Astrocyte of the hippocampus (primary cell): ENCODE measurements at regions not wholly inside any gene's neighbourhood (a gene's known extent, or its start where the extent isn't known, plus 50 kb on each side); places are given as distances from the start of the nearest gene placed in this dataset.

Experiments used
- DNase-seq: peaks from one replicate; pipeline ENCODE4 v3.0.0; 2011; ENCODE audit warnings: low read depth, low spot score

- no peak for DNase-seq
These were observed 214.0 kb upstream of the CIBAR2 start for GRCh38 chr16:85326113-85326793.

GRCh38 chr16:85326794-85327181, 214.5 kb upstream of the CIBAR2 start:
- no peak for DNase-seq

- peak; percentile 80 for DNase-seq
These were observed 215.7 kb upstream of the CIBAR2 start for GRCh38 chr16:85327731-85328675.

- no peak for DNase-seq
These were observed 216.4 kb upstream of the CIBAR2 start for GRCh38 chr16:85328676-85329058.

GRCh38 chr16:85329059-85329812, 217.0 kb upstream of the CIBAR2 start:
- DNase-seq: peak; percentile 73

GRCh38 chr16:85330006-85330693, 217.9 kb upstream of the CIBAR2 start:
- no peak for DNase-seq

GRCh38 chr16:85330694-85331188, 218.5 kb upstream of the CIBAR2 start:
- peak; percentile 81 for DNase-seq

- no peak for DNase-seq
These were observed 219.4 kb upstream of the CIBAR2 start for GRCh38 chr16:85331688-85332087.

GRCh38 chr16:85332175-85332574, 219.9 kb upstream of the CIBAR2 start:
- no peak for DNase-seq

- no peak for DNase-seq
These were observed 221.1 kb upstream of the CIBAR2 start for GRCh38 chr16:85333337-85333736.

- no peak for DNase-seq
These were observed 221.7 kb upstream of the CIBAR2 start for GRCh38 chr16:85333744-85334640.

- DNase-seq: peak; percentile 74
These were observed 222.7 kb upstream of the CIBAR2 start for GRCh38 chr16:85334718-85335583.

GRCh38 chr16:85335584-85336491, 223.6 kb upstream of the CIBAR2 start:
- no peak for DNase-seq

- DNase-seq: no peak
These were observed 225.8 kb upstream of the CIBAR2 start for GRCh38 chr16:85337910-85338637.

GRCh38 chr16:85338638-85338982, 226.3 kb upstream of the CIBAR2 start:
- DNase-seq: no peak

GRCh38 chr16:85338989-85339685, 226.9 kb upstream of the CIBAR2 start:
- DNase-seq: no peak
